ENCODE measurements at regions not wholly inside any gene's neighbourhood (a gene's known extent, or its start where the extent isn't known, plus 50 kb on each side); places are given as distances from the start of the nearest gene placed in this dataset.

- TF ChIP-seq EZH2 (IDR thresholded peaks at IDR 0.05; ENCODE audit: low read depth, unreplicated experiment) (no peak), EZH2phosphoT487 (IDR thresholded peaks at IDR 0.05; ENCODE audit: unreplicated experiment) (no peak), POLR2AphosphoS5 (IDR thresholded peaks at IDR 0.05; ENCODE audit: low read depth) (no peak)
- TF ChIP-seq, protein P1, sequence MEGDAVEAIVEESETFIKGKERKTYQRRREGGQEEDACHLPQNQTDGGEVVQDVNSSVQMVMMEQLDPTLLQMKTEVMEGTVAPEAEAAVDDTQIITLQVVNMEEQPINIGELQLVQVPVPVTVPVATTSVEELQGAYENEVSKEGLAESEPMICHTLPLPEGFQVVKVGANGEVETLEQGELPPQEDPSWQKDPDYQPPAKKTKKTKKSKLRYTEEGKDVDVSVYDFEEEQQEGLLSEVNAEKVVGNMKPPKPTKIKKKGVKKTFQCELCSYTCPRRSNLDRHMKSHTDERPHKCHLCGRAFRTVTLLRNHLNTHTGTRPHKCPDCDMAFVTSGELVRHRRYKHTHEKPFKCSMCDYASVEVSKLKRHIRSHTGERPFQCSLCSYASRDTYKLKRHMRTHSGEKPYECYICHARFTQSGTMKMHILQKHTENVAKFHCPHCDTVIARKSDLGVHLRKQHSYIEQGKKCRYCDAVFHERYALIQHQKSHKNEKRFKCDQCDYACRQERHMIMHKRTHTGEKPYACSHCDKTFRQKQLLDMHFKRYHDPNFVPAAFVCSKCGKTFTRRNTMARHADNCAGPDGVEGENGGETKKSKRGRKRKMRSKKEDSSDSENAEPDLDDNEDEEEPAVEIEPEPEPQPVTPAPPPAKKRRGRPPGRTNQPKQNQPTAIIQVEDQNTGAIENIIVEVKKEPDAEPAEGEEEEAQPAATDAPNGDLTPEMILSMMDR (conservative IDR thresholded peaks at IDR 0.05; ENCODE audit: low read depth in 2 of 2): no peak
- TF ChIP-seq, protein P2, sequence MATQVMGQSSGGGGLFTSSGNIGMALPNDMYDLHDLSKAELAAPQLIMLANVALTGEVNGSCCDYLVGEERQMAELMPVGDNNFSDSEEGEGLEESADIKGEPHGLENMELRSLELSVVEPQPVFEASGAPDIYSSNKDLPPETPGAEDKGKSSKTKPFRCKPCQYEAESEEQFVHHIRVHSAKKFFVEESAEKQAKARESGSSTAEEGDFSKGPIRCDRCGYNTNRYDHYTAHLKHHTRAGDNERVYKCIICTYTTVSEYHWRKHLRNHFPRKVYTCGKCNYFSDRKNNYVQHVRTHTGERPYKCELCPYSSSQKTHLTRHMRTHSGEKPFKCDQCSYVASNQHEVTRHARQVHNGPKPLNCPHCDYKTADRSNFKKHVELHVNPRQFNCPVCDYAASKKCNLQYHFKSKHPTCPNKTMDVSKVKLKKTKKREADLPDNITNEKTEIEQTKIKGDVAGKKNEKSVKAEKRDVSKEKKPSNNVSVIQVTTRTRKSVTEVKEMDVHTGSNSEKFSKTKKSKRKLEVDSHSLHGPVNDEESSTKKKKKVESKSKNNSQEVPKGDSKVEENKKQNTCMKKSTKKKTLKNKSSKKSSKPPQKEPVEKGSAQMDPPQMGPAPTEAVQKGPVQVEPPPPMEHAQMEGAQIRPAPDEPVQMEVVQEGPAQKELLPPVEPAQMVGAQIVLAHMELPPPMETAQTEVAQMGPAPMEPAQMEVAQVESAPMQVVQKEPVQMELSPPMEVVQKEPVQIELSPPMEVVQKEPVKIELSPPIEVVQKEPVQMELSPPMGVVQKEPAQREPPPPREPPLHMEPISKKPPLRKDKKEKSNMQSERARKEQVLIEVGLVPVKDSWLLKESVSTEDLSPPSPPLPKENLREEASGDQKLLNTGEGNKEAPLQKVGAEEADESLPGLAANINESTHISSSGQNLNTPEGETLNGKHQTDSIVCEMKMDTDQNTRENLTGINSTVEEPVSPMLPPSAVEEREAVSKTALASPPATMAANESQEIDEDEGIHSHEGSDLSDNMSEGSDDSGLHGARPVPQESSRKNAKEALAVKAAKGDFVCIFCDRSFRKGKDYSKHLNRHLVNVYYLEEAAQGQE (IDR thresholded peaks at IDR 0.05; ENCODE audit: unreplicated experiment): no peak
Observed at GRCh38 chr13:94947392-94947791, 235.0 kb upstream of the SOX21 start.
